ENCODE measurements at regions not wholly inside any gene's neighbourhood (a gene's known extent, or its start where the extent isn't known, plus 50 kb on each side); places are given as distances from the start of the nearest gene placed in this dataset.

DNA sequence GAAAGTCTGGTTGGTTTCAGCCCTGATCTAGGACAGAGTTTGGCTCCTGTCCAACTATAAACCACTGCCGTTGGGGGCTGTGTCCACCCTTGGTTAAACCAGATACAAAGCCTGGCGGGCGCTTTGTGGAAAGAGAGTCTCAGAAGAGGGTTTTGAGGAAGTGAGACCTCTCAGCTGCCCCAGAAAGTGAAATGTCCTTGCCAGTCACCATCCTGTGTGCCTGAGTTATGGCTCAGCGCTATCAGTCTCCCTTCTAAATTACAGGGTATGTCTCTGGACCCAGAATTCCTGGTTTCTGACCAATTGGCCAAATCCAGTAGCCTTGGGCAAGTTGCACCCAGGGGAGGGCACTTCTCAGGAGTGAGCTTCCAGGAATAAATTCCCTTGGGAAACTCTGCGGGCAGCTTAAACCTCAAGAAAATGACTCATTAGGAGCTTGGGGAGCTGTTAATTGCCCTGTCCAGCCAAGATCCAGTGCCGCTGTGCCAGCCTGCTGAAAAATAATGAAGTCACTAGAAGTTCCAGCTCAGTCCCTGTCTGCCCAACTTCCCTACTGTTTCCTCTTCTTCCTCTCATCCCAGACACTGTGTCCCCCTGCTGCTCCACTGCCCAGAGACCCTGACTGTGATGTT lies 66.7 kb upstream of the PDZD8 start:
- TF ChIP-seq, protein P1, sequence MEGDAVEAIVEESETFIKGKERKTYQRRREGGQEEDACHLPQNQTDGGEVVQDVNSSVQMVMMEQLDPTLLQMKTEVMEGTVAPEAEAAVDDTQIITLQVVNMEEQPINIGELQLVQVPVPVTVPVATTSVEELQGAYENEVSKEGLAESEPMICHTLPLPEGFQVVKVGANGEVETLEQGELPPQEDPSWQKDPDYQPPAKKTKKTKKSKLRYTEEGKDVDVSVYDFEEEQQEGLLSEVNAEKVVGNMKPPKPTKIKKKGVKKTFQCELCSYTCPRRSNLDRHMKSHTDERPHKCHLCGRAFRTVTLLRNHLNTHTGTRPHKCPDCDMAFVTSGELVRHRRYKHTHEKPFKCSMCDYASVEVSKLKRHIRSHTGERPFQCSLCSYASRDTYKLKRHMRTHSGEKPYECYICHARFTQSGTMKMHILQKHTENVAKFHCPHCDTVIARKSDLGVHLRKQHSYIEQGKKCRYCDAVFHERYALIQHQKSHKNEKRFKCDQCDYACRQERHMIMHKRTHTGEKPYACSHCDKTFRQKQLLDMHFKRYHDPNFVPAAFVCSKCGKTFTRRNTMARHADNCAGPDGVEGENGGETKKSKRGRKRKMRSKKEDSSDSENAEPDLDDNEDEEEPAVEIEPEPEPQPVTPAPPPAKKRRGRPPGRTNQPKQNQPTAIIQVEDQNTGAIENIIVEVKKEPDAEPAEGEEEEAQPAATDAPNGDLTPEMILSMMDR (IDR thresholded peaks at IDR 0.05): no peak
- TF ChIP-seq ZFX (IDR thresholded peaks at IDR 0.05; ENCODE audit: borderline replicate concordance): no peak

Measured in 22Rv1 (cell line).